GM10847 (cell line): ENCODE measurements at regions not wholly inside any gene's neighbourhood (a gene's known extent, or its start where the extent isn't known, plus 50 kb on each side); places are given as distances from the start of the nearest gene placed in this dataset.

Experiments used
- POLR2A ChIP-seq: IDR thresholded peaks from 2 replicates; pipeline ENCODE4 v1.6.1; 2011; ENCODE audit not compliant: insufficient read length; ENCODE audit errors: extremely low read depth

DNA sequence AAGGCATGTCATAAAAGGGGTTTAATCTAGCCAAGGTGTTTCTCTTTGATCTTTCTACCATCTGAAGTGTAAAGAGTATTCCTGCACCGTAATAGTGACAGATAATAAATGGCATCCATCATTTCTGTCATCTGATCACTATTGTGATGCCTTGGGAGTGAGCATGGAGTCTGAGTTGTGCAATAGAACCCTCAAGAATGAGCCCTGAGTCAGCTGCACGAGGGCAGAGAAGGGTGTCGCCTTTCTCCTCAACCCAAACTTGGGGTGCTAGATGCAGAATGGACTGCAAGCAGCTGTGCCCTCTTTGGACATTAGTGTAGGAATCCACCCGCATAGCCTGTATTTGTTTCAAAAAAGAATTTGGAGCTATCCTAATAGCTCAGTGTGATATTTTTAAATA is 115.2 kb downstream of the ZNF37A start:
- no peak for TF ChIP-seq POLR2A

DNA sequence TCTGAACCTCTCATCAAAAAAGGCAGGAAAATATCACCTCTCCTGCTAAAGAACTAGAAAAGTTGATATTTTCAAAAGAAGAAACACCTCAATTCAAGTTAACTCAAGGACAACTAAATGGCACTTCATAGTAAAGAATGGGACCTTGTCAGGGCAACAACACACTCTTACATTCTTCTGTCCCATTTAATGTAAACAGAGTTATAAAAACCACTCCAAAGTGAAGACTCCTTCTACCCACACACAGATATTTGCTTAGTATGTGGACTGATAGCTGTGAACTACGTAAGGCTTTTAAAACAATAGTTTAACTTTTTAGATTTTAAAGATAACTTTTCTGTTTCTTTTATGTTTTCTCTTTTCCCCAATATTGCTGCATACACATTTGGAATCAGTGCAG is 118.3 kb downstream of the ZNF37A start:
- TF ChIP-seq POLR2A: no peak

DNA sequence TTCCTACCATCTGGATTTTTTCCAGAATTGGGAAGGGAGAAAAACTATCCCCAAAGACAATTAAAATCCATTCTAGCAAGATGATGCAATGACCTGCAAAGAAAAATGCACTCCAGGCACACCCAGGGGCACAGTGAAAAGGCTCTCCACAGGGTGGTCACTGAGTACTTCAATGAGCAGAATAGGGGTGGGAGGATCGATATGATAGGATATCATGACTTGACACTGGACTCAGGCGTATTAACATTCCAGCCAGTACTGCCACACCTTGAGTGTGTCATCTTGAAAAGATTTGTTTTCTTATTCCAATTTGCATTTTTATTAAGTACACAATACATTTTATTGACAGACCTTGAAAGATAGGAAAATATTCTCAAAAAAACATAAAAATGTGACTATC is 132.2 kb downstream of the ZNF37A start:
- no peak for TF ChIP-seq POLR2A

DNA sequence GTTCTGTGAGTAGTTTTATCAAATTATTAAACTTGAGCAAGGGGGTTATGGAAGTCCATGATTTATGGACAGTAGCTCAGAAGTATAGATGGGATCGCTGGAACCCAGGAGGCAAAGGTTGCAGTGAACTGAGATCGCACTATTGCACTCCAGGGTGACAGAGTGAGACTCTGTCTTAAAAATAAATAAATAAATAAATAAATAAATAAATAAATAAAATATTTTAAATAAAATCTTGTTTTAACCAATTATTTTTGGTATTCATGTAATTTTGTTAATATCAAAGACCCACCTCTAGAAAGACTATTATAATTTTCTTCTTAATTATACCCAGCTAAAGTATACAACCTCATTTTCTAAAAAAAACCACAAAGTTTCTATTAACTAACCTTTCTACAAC is 134.3 kb downstream of the ZNF37A start:
- TF ChIP-seq POLR2A: no peak

DNA sequence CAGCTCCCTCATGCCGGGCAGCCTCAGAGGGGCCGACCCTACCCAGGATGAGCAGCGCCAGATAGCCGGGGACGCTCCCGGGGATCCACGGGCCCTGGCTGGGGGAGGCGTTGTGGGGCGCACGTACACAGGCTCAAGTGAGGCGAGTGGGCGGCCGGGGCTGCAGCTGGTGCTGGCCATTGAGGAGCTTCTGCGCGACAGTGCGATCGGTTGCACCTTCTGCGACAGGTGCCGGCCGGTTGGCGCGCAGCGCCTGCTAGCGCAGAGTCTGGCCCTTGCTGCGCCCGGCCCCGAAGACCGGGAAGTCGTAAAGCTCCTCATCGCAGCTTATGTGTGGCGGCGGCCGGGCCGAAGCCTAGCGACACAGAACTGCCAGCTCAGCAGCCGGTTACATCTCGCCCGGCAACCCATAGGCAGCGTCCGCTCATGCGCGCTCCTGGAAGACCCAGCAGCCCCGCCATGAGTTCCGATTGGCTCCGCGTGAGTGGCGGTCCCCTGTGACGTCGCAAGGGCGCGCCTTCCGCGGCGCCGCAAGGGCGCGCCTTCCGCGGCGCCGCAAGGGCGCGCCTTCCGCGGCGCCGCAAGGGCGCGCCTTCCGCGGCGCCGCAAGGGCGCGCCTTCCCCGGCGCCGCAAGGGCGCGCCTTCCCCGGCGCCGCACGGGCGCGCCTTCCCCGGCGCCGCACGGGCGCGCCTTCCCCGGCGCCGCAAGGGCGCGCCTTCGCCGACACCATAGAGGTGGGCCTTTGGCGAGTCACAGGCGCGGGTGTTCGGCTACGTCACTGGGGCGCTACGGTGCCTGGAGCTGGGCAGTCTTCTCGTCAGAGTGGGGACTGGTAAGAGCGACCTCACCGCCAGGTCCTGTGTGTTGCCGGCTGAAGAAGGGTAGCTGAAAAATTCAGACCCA is 308.6 kb downstream of the ZNF37A start:
- peak; percentile 51 for TF ChIP-seq POLR2A
